K562 (cell line): ENCODE measurements at regions not wholly inside any gene's neighbourhood (a gene's known extent, or its start where the extent isn't known, plus 50 kb on each side); places are given as distances from the start of the nearest gene placed in this dataset.

Source experiments
- ATAC-seq: fragments of 200-7000 bp; cut with Tn5 transposase; 3 replicates; pipeline ENCODE4 v1.9.1; 2020; ENCODE audit warnings: moderate library complexity
- BruUV-seq: library from RNA; stranded (reverse); fragments of 400-500 nt; replicated peaks from 2 replicates; lab custom pipeline; 2021; lab: Mats Ljungman, UMichigan
- CTCF ChIA-PET: fragments of 300-600 bp; formaldehyde crosslinking; extraction: SDS; loops from one replicate; lab custom pipeline; 2021; ENCODE audit warnings: low intra/inter-chr PET ratio; lab: Yijun Ruan, JAX
- POLR2A ChIA-PET: fragments of 300-600, 350-650 bp; sonication (Branson Sonifier 250); formaldehyde crosslinking; extraction: SDS; loops from one replicate; lab custom pipeline; 2021; ENCODE audit warnings: antibody characterized with exemption, inconsistent platforms; lab: Yijun Ruan, JAX
- DNase-seq, 4 experiments: peaks; one replicate each; pipeline versions ENCODE4 v3.0.0 to v3.0.0-alpha.2; 2011 to 2018; ENCODE audit warnings: low spot score in 3 of 4, mixed read lengths in 3 of 4; ENCODE audit errors: extremely low read depth in 1 of 4
- FAIRE-seq: peaks from 2 replicates; lab custom pipeline; 2011; peaks lifted over from hg19 to GRCh38; lab: Jason Lieb, UNC
- H2AFZ ChIP-seq: 2 replicates; pipeline ENCODE4 v1.6.0; 2011; ENCODE audit warnings: low read depth, low read length, control low read depth, inconsistent platforms
- H3K27ac ChIP-seq: fragments of 200-600 bp; 3 replicates; pipeline ENCODE4 v1.8.0; 2011; ENCODE audit warnings: low read depth, mild to moderate bottlenecking, control low read depth, inconsistent platforms, low read length, moderate library complexity, mixed read lengths; ENCODE audit errors: extremely low read depth
- H3K27me3 ChIP-seq, 2 experiments: fragments of 300-600 bp in 1 of 2; 2 replicates in 1 of 2; 3 replicates in 1 of 2; pipeline versions ENCODE4 v1.6.0 to v1.8.0; 2011; ENCODE audit warnings: inconsistent platforms in 2 of 2, low read length in 2 of 2, mild to moderate bottlenecking in 1 of 2, mixed read lengths in 1 of 2, moderate library complexity in 1 of 2; ENCODE audit not compliant: control insufficient read depth in 2 of 2, insufficient read depth in 2 of 2
- H3K36me3 ChIP-seq: fragments of 300-600 bp; 3 replicates; pipeline ENCODE4 v1.8.0; 2011; ENCODE audit warnings: mild to moderate bottlenecking, low read length, inconsistent platforms; ENCODE audit not compliant: control insufficient read depth, insufficient read depth
- H3K4me1 ChIP-seq, 2 experiments: fragments of 200-600 bp in 1 of 2; replicated peaks in 1 of 2; 2 replicates in 1 of 2; 3 replicates in 1 of 2; pipeline versions ENCODE4 v1.5.1 to v1.8.0; 2011; ENCODE audit warnings: inconsistent platforms in 2 of 2, low read length in 2 of 2, mild to moderate bottlenecking in 1 of 2, mixed read lengths in 1 of 2, moderate library complexity in 1 of 2; ENCODE audit not compliant: control insufficient read depth in 2 of 2, insufficient read depth in 2 of 2
- H3K4me2 ChIP-seq: 2 replicates; pipeline ENCODE4 v1.6.1; 2011; ENCODE audit warnings: low read length, control low read depth, inconsistent platforms, mixed read lengths; ENCODE audit not compliant: insufficient read depth
- H3K4me3 ChIP-seq: fragments of 200-600 bp; sonication (generic), shearing (Covaris generic); 2 replicates; pipeline ENCODE4 v1.5.1; 2016; ENCODE audit warnings: control low read depth, inconsistent platforms
- H3K79me2 ChIP-seq: fragments of 200-600 bp; 3 replicates; pipeline ENCODE4 v1.8.0; 2011; ENCODE audit warnings: low read length, inconsistent platforms; ENCODE audit not compliant: control insufficient read depth, insufficient read depth
- H3K9ac ChIP-seq, 2 experiments: 2 replicates each; pipeline versions ENCODE4 v1.6.0 to v1.6.1; 2011; ENCODE audit warnings: low read depth in 2 of 2, low read length in 2 of 2, control low read depth in 1 of 2, inconsistent platforms in 1 of 2, mild to moderate bottlenecking in 1 of 2, mixed read lengths in 1 of 2; ENCODE audit not compliant: insufficient read depth in 1 of 2
- H3K9me1 ChIP-seq: one replicate; pipeline ENCODE4 v1.6.0; 2011; ENCODE audit warnings: inconsistent platforms, mild to moderate bottlenecking, low read length, moderate library complexity; ENCODE audit not compliant: control insufficient read depth, insufficient read depth
- H3K9me3 ChIP-seq: replicated peaks from 2 replicates; pipeline ENCODE4 v1.5.1; 2011; ENCODE audit warnings: low read depth, low read length, inconsistent platforms; ENCODE audit not compliant: control insufficient read depth, insufficient read depth
- H4K20me1 ChIP-seq: replicated peaks from 2 replicates; pipeline ENCODE4 v1.6.1; 2011; ENCODE audit warnings: low read length, inconsistent platforms, mixed read lengths; ENCODE audit not compliant: control insufficient read depth, insufficient read depth
- ATF3 ChIP-seq, 2 experiments: fragments of 450-650 bp in 1 of 2; sonication (generic) in 1 of 2; formaldehyde crosslinking in 1 of 2; IDR thresholded peaks in 1 of 2; conservative IDR thresholded peaks in 1 of 2; 2 replicates each; pipeline versions ENCODE4 v1.6.1 to v1.8.1; 2016 to 2023; ENCODE audit warnings: mild to moderate bottlenecking in 2 of 2, moderate library complexity in 2 of 2, inconsistent platforms in 1 of 2, missing genetic modification reagents in 1 of 2
- BCL6 ChIP-seq: fragments of 250-450 bp; sonication (Bioruptor Pico); IDR thresholded peaks from 2 replicates; pipeline ENCODE4 v1.4.0; 2020
- E2F3 ChIP-seq: fragments of 250-450 bp; sonication (Bioruptor Pico); IDR thresholded peaks from 2 replicates; pipeline ENCODE4 v1.4.0; 2020; ENCODE audit warnings: mild to moderate bottlenecking
- ERF ChIP-seq: fragments of 450-650 bp; formaldehyde crosslinking; IDR thresholded peaks from 2 replicates; pipeline ENCODE4 v1.4.0; 2020; ENCODE audit warnings: mild to moderate bottlenecking, mixed read lengths
- FIP1L1 ChIP-seq: fragments of 200-400 bp; formaldehyde crosslinking; IDR thresholded peaks from 2 replicates; pipeline ENCODE4 v1.6.1; 2018; ENCODE audit warnings: mild to moderate bottlenecking, low read depth, low read length; ENCODE audit not compliant: poor library complexity, severe bottlenecking
- GATAD2A ChIP-seq: fragments of 450-650 bp; IDR thresholded peaks from 2 replicates; pipeline ENCODE4 v1.6.1; 2017
- HMGXB4 ChIP-seq: sonication (generic); formaldehyde crosslinking; IDR thresholded peaks from 2 replicates; pipeline ENCODE4 v1.8.1; 2023; ENCODE audit warnings: mild to moderate bottlenecking, missing genetic modification reagents
- LARP7 ChIP-seq: fragments of 450-650 bp; IDR thresholded peaks from 2 replicates; pipeline ENCODE4 v1.6.1; 2016
- MAFK ChIP-seq: IDR thresholded peaks from 2 replicates; pipeline ENCODE4 v1.6.1; 2011; ENCODE audit warnings: low read length, improper control_type of control experiment
- MED1 ChIP-seq: sonication (generic); formaldehyde crosslinking; IDR thresholded peaks from 2 replicates; pipeline ENCODE4 v1.8.1; 2023; ENCODE audit warnings: missing genetic modification reagents, borderline replicate concordance
- NR3C1 ChIP-seq: sonication (generic); formaldehyde crosslinking; IDR thresholded peaks from 2 replicates; pipeline ENCODE4 v1.8.1; 2022; ENCODE audit warnings: missing genetic modification reagents
- PCBP1 ChIP-seq: fragments of 200-400 bp; formaldehyde crosslinking; IDR thresholded peaks from 2 replicates; pipeline ENCODE4 v1.6.1; 2018; ENCODE audit warnings: mild to moderate bottlenecking, low read depth, low read length; ENCODE audit not compliant: poor library complexity, severe bottlenecking
- RCOR1 ChIP-seq, 2 experiments: IDR thresholded peaks; 2 replicates each; pipeline ENCODE4 v1.6.1; 2012; ENCODE audit warnings: low read depth in 2 of 2, low read length in 2 of 2, borderline replicate concordance in 1 of 2, improper control_type of control experiment in 1 of 2
- ZNF282 ChIP-seq: sonication (generic); formaldehyde crosslinking; IDR thresholded peaks from 2 replicates; pipeline ENCODE4 v1.8.1; 2023; ENCODE audit warnings: missing genetic modification reagents
- ZNF644 ChIP-seq: fragments of 200-800 bp; sonication (Bioruptor generic); IDR thresholded peaks from 2 replicates; pipeline ENCODE4 v1.6.1; 2016; ENCODE audit warnings: low read depth, missing genetic modification characterization, missing compliant biosample characterization
- ZNF76 ChIP-seq: fragments of 250-450 bp; sonication (Bioruptor Pico); IDR thresholded peaks from 2 replicates; pipeline ENCODE4 v1.4.0; 2020; ENCODE audit warnings: mild to moderate bottlenecking, moderate library complexity, borderline replicate concordance
- WGBS: fragments of 100-300 bp; shearing (Covaris generic); methylation state at CpG from one replicate; pipeline ENCODE4 v1.1.6; 2016; ENCODE audit warnings: low coverage, mixed read lengths; ENCODE audit not compliant: insufficient coverage; ENCODE audit errors: missing lambda C conversion rate; 5-methylcytosine and 5-hydroxymethylcytosine counted together
- in situ Hi-C: fragments of 300-500 bp; cut with MboI; formaldehyde crosslinking; loops from 4 replicates; pipeline ENCODE4 v1.15.0; 2018; ENCODE audit warnings: inconsistent platforms, mixed read lengths
- intact Hi-C: fragments of 100-400 bp; cut with micrococcal nuclease; formaldehyde crosslinking; loops from 2 replicates; pipeline ENCODE4 v1.14.2; 2022
- TF ChIP-seq, protein P1 (sequence below): sonication (generic); formaldehyde crosslinking; IDR thresholded peaks from 2 replicates; pipeline ENCODE4 v1.8.1; 2022; ENCODE audit warnings: missing genetic modification reagents
- TF ChIP-seq, protein P2 (sequence below): sonication (generic); formaldehyde crosslinking; IDR thresholded peaks from 2 replicates; pipeline ENCODE4 v1.9.0; 2022; ENCODE audit warnings: mild to moderate bottlenecking, missing genetic modification reagents

GRCh38 chr10:131692686-131693334 is 208.0 kb upstream of the PPP2R2D start:
- DNase-seq (no peak), ATAC-seq (no peak), FAIRE-seq (no peak)
- no TSS peak for BruUV-seq
- Histone ChIP-seq H3K4me2 (no peak overlapping the region), H3K9me1 (no peaks in the 10 kb centered on the region), H3K9ac (no peak overlapping the region), H4K20me1 (no peaks in the 10 kb centered on the region), H3K4me3 (no peak overlapping the region), H3K27ac (no peak overlapping the region), H2AFZ (no peak overlapping the region), H3K79me2 (no peaks in the 10 kb centered on the region), H3K4me1 (no peaks in the 10 kb centered on the region), H3K9me3 (no peaks in the 10 kb centered on the region), H3K36me3 (no peaks in the 10 kb centered on the region), H3K27me3 (no peaks in the 10 kb centered on the region; a peak in 1 of 5 replicates)
- in situ Hi-C loops (no loop called here), intact Hi-C loops (no loop called here)
- CTCF ChIA-PET, result no interaction called here
- WGBS, result 0% methylated on average over 6 of the region's 11 CpGs
- POLR2A ChIA-PET, result no interaction called here
- TF ChIP-seq MAFK, result no peak
- no peak for TF ChIP-seq ZNF644
- TF ChIP-seq, protein P1, sequence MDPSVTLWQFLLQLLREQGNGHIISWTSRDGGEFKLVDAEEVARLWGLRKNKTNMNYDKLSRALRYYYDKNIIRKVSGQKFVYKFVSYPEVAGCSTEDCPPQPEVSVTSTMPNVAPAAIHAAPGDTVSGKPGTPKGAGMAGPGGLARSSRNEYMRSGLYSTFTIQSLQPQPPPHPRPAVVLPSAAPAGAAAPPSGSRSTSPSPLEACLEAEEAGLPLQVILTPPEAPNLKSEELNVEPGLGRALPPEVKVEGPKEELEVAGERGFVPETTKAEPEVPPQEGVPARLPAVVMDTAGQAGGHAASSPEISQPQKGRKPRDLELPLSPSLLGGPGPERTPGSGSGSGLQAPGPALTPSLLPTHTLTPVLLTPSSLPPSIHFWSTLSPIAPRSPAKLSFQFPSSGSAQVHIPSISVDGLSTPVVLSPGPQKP (CRISPR knock-in tag), result no peak
- no peak for TF ChIP-seq GATAD2A
- no peak for TF ChIP-seq BCL6
- no peak for TF ChIP-seq HMGXB4
- no peak for TF ChIP-seq MED1 (CRISPR knock-in tag)
- TF ChIP-seq ATF3 (IDR thresholded peaks at IDR 0.05), result no peak
- no peak for TF ChIP-seq ATF3 (CRISPR knock-in tag; conservative IDR thresholded peaks at IDR 0.05)
- no peak for TF ChIP-seq ZNF282
- TF ChIP-seq RCOR1 (IDR thresholded peaks at IDR 0.05; ENCODE audit: borderline replicate concordance in 1 of 2, low read depth in 2 of 2, low read length in 2 of 2), result no peak
- TF ChIP-seq, protein P2, sequence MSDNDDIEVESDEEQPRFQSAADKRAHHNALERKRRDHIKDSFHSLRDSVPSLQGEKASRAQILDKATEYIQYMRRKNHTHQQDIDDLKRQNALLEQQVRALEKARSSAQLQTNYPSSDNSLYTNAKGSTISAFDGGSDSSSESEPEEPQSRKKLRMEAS (CRISPR knock-in tag), result no peak
- no peak for TF ChIP-seq NR3C1
- no peak for TF ChIP-seq ERF (CRISPR knock-in tag)
- TF ChIP-seq E2F3 (CRISPR knock-in tag), result no peak
- no peak for TF ChIP-seq PCBP1
- TF ChIP-seq LARP7, result no peak
- TF ChIP-seq FIP1L1, result no peak
- TF ChIP-seq ZNF76 (CRISPR knock-in tag), result no peak
